Heart right ventricle (tissue), 16 donors: ENCODE measurements at regions not wholly inside any gene's neighbourhood (a gene's known extent, or its start where the extent isn't known, plus 50 kb on each side); places are given as distances from the start of the nearest gene placed in this dataset.

Experiments
- ATAC-seq, 8 donors: fragments of 200-7000 bp; cut with Tn5 transposase; one replicate each; pipeline ENCODE4 v1.9.1; 2020; ENCODE audit warnings: mild to moderate bottlenecking in 8 of 8, moderate library complexity in 8 of 8, moderate number of reproducible peaks in 1 of 8
- DNase-seq, 2 donors: peaks; one replicate each; pipeline ENCODE4 v3.0.0-alpha.2; 2020
- H3K27ac ChIP-seq, 10 donors: fragments of 200-600 bp; sonication (generic) in 2 of 10; one replicate each; pipeline versions ENCODE4 v1.5.0 to v1.8.0; 2020 to 2022; ENCODE audit warnings: mild to moderate bottlenecking in 3 of 10
- H3K27me3 ChIP-seq, 7 donors: fragments of 200-600 bp; one replicate each; pipeline ENCODE4 v1.8.0; 2021 to 2022; ENCODE audit warnings: mild to moderate bottlenecking in 2 of 7
- H3K36me3 ChIP-seq, 9 donors: fragments of 200-600 bp; sonication (generic) in 1 of 9; one replicate each; pipeline versions ENCODE4 v1.5.0 to v1.8.0; 2020 to 2022; ENCODE audit warnings: mild to moderate bottlenecking in 2 of 9
- H3K4me1 ChIP-seq, 9 donors: fragments of 200-600 bp; sonication (generic) in 1 of 9; one replicate each; pipeline versions ENCODE4 v1.5.0 to v1.8.0; 2020 to 2022; ENCODE audit warnings: mild to moderate bottlenecking in 4 of 9
- H3K4me3 ChIP-seq, 10 donors: fragments of 200-600 bp; sonication (generic) in 2 of 10; one replicate each; pipeline versions ENCODE4 v1.5.0 to v1.8.0; 2020 to 2022; ENCODE audit warnings: mild to moderate bottlenecking in 7 of 10, moderate library complexity in 2 of 10
- H3K9me3 ChIP-seq, 11 donors: fragments of 200-600 bp in 10 of 11; sonication (generic) in 2 of 11; one replicate each; pipeline versions ENCODE4 v1.5.0 to v1.8.0; 2013 to 2022; ENCODE audit warnings: mild to moderate bottlenecking in 2 of 11, control low read depth in 1 of 11, moderate library complexity in 1 of 11
- CTCF ChIP-seq, 9 donors: fragments of 200-600 bp; sonication (generic) in 2 of 9; IDR thresholded peaks; one replicate each; pipeline versions ENCODE4 v1.5.0 to v1.8.0; 2021 to 2022; ENCODE audit warnings: antibody characterized with exemption in 9 of 9, mild to moderate bottlenecking in 5 of 9, moderate library complexity in 1 of 9
- WGBS, 2 donors: extraction: QIAGEN DNeasy Blood & Tissue Kit; methylation state at CpG; one replicate each; pipeline ENCODE4 v1.1.7; 2013; ENCODE audit warnings: inconsistent platforms in 1 of 2; 5-methylcytosine and 5-hydroxymethylcytosine counted together
- intact Hi-C, 10 donors: fragments of 100-400 bp; cut with DNase I; formaldehyde crosslinking; loops; one replicate each; pipeline versions ENCODE4 v1.11.1 to v1.14.2; 2022
- donor health status: Arrhythmogenic right ventricular cardiomyopathy.
- donor health status: ischemic (EF 13 %, LVEDD 7.1; RV severe dilation, severe dysfunction).
- donor health status: healthy with polysubstance abuse.
- donor health status: DM: no; HTN: yes; CAD: no.
- donor health status: DM: no; HTN: no; CAD: no.
- donor health status: ischemic (EF 25% LVEDD 6.9; RV normal size, moderate dysfunction).
- donor health status: ischemic (EF 25% LVEDD 5.7; RV mildly dilated, moderate dysfunction).
- donor health status: healthy.
- donor health status: DM: yes; HTN: yes; CAD: no.
- donor health status: Ischemic cardiomyopathy.
- donor health status: ischemic (EF 35%, LVEDD 5.7; RV mildly dilated, moderate dysfunction).
- donor health status: nonischemic (EF 11% LVEDD 7.7; RV severe dilation, severe dysfunction).
- donor health status: DM: yes; HTN: yes; CAD: no.
- donor health status: PGD.
- donor health status: ischemic (EF 29% LVEDD 5.4; RV normal size, mild dysfunction).
- donor health status: nonischemic (EF 23%, LVEDD 6.1; RV moderate dilation, normal function).

- 95 to 97% methylated on average over 2 of the region's 2 CpGs for WGBS, 2 donors
- H3K9me3 ChIP-seq: peaks cover 0 to 22% (median 6%) of the 10 kb centered on the region in 11 donors
- intact Hi-C loops: loop anchor here in 5 of 10 donors (1.0 to 10.0 kb wide), 3 partner anchors 48 to 375 kb away; no protein-coding TSS in a partner anchor
- H3K4me3 ChIP-seq: no peak overlapping the region
- ATAC-seq (no peak), DNase-seq (no peak)
- no peak overlapping the region for H3K27ac ChIP-seq
- TF ChIP-seq CTCF (IDR thresholded peaks at IDR 0.05): no peak
- peaks cover 0 to 11% (median 0%) of the 10 kb centered on the region in 9 donors for H3K4me1 ChIP-seq
- H3K27me3 ChIP-seq: no peaks in the 10 kb centered on the region
- H3K36me3 ChIP-seq: no peaks in the 10 kb centered on the region
Measured at GRCh38 chr10:61189912-61190311, 245.9 kb upstream of the RHOBTB1 start.

GRCh38 chr10:61188691-61189090 lies 244.7 kb upstream of the RHOBTB1 start:
- ATAC-seq (peak in 2 of 8 donors; percentile 20 to 25), DNase-seq (no peak)
- intact Hi-C loops: loop anchor here in 1 of 10 donors (5.0 kb wide), 1 partner anchor 46 kb away; no protein-coding TSS in a partner anchor

GRCh38 chr10:61188101-61188500 lies 244.1 kb upstream of the RHOBTB1 start:
- Histone ChIP-seq H3K4me3 (no peak overlapping the region), H3K4me1 (peaks cover 0 to 11% (median 0%) of the 10 kb centered on the region in 9 donors), H3K27ac (no peak overlapping the region), H3K27me3 (no peaks in the 10 kb centered on the region), H3K9me3 (peaks cover 0 to 14% (median under 1%) of the 10 kb centered on the region in 11 donors), H3K36me3 (no peaks in the 10 kb centered on the region)
- no peak for TF ChIP-seq CTCF (IDR thresholded peaks at IDR 0.05)
- DNase-seq (no peak), ATAC-seq (no peak)
- intact Hi-C loops: loop anchor here in 1 of 10 donors (5.0 kb wide), 1 partner anchor 46 kb away; no protein-coding TSS in a partner anchor

More at GRCh38 chr10:61188691-61189090, 244.7 kb upstream of the RHOBTB1 start:
- Histone ChIP-seq H3K4me1 (peaks cover 0 to 11% (median 0%) of the 10 kb centered on the region in 9 donors), H3K36me3 (no peaks in the 10 kb centered on the region), H3K9me3 (peaks cover 0 to 20% (median 6%) of the 10 kb centered on the region in 11 donors), H3K4me3 (no peak overlapping the region), H3K27ac (no peak overlapping the region), H3K27me3 (no peaks in the 10 kb centered on the region)
- TF ChIP-seq CTCF (IDR thresholded peaks at IDR 0.05): no peak

- Histone ChIP-seq H3K9me3 (peaks cover 0 to 9% (median 0%) of the 10 kb centered on the region in 11 donors), H3K27ac (no peak overlapping the region), H3K36me3 (no peaks in the 10 kb centered on the region), H3K27me3 (no peaks in the 10 kb centered on the region), H3K4me1 (peaks cover 0 to 11% (median 0%) of the 10 kb centered on the region in 9 donors), H3K4me3 (no peak overlapping the region)
- TF ChIP-seq CTCF (IDR thresholded peaks at IDR 0.05): no peak
- ATAC-seq (no peak), DNase-seq (no peak)
- intact Hi-C loops: loop anchor here in 1 of 10 donors (5.0 kb wide), 1 partner anchor 45 kb away; no protein-coding TSS in a partner anchor
- 91 to 94% methylated on average over 1 of the region's 1 CpG for WGBS, 2 donors
Measured at GRCh38 chr10:61187601-61188000, 243.6 kb upstream of the RHOBTB1 start.
